Prostate gland (tissue), 2 donors: ENCODE measurements at regions not wholly inside any gene's neighbourhood (a gene's known extent, or its start where the extent isn't known, plus 50 kb on each side); places are given as distances from the start of the nearest gene placed in this dataset.

Experiments
- CTCF ChIP-seq, 4 experiments: fragments of 200-600 bp in 2 of 4; fragments of 450-650 bp in 2 of 4; sonication (generic) in 2 of 4; IDR thresholded peaks; 1 replicate in 3 of 4; 2 replicates in 1 of 4; pipeline ENCODE4 v1.5.1; 2016 to 2019; ENCODE audit warnings: antibody characterized with exemption in 4 of 4, mild to moderate bottlenecking in 2 of 4, moderate library complexity in 2 of 4
- POLR2A ChIP-seq: fragments of 450-650 bp; IDR thresholded peaks from one replicate; pipeline ENCODE4 v1.6.1; 2016; ENCODE audit warnings: antibody characterized with exemption, mild to moderate bottlenecking
- POLR2AphosphoS5 ChIP-seq: sonication (generic); formaldehyde crosslinking; IDR thresholded peaks from one replicate; pipeline ENCODE4 v1.6.1; 2017; ENCODE audit warnings: antibody characterized with exemption

- TF ChIP-seq CTCF (IDR thresholded peaks at IDR 0.05) (no peak), POLR2A (no peak), POLR2AphosphoS5 (no peak)
Measured at GRCh38 chr13:30133554-30133912, 173.8 kb downstream of the KATNAL1 start.
